Kidney (tissue), 13 donors: ENCODE measurements at regions not wholly inside any gene's neighbourhood (a gene's known extent, or its start where the extent isn't known, plus 50 kb on each side); places are given as distances from the start of the nearest gene placed in this dataset.

Experiments used
- DNase-seq, 5 donors: peaks; one replicate each; pipeline ENCODE4 v3.0.0-alpha.2; 2013 to 2020
- FAIRE-seq: peaks from 2 replicates; lab custom pipeline; 2012; peaks lifted over from hg19 to GRCh38; lab: Jason Lieb, UNC
- H3K27ac ChIP-seq, 2 donors: one replicate each; pipeline ENCODE4 v1.7.0; 2013; ENCODE audit warnings: low read depth in 2 of 2, low read length in 2 of 2, inconsistent platforms in 1 of 2
- H3K27me3 ChIP-seq: one replicate; pipeline ENCODE4 v1.7.1; 2013; ENCODE audit warnings: low read length, inconsistent platforms; ENCODE audit not compliant: control insufficient read depth, insufficient read depth
- H3K36me3 ChIP-seq, 3 donors: one replicate each; pipeline versions ENCODE4 v1.7.0 to v1.7.1; 2013; ENCODE audit warnings: low read length in 3 of 3, control low read depth in 1 of 3, inconsistent platforms in 1 of 3; ENCODE audit not compliant: insufficient read depth in 3 of 3, control insufficient read depth in 2 of 3
- H3K4me1 ChIP-seq, 3 donors: one replicate each; pipeline versions ENCODE4 v1.7.0 to v1.7.1; 2013; ENCODE audit warnings: low read length in 3 of 3, inconsistent platforms in 1 of 3, low read depth in 1 of 3; ENCODE audit not compliant: control insufficient read depth in 2 of 3, insufficient read depth in 2 of 3
- H3K4me3 ChIP-seq, 3 donors: one replicate each; pipeline versions ENCODE4 v1.7.0 to v1.8.1; 2013; ENCODE audit warnings: low read length in 3 of 3, control low read depth in 1 of 3, inconsistent platforms in 1 of 3
- H3K9ac ChIP-seq, 3 donors: one replicate each; pipeline versions ENCODE4 v1.7.0 to v1.7.1; 2013; ENCODE audit warnings: low read length in 3 of 3, control low read depth in 1 of 3, inconsistent platforms in 1 of 3
- H3K9me3 ChIP-seq, 3 donors: one replicate each; pipeline versions ENCODE4 v1.7.0 to v1.7.1; 2013; ENCODE audit warnings: low read length in 3 of 3, control low read depth in 1 of 3, inconsistent platforms in 1 of 3; ENCODE audit not compliant: control insufficient read depth in 2 of 3, insufficient read depth in 1 of 3
- intact Hi-C: fragments of 100-400 bp; cut with DNase I; formaldehyde crosslinking; loops from one replicate; pipeline ENCODE4 v1.11.1; 2022
- TF ChIP-seq, protein P1 (sequence below): IDR thresholded peaks from 3 replicates; pipeline ENCODE4 v1.5.1; 2012; ENCODE audit warnings: mild to moderate bottlenecking, moderate library complexity, borderline replicate concordance; ENCODE audit not compliant: insufficient read depth; ENCODE audit errors: extremely low read depth
- donor health status: control.
- donor health status: control.
- donor health status: control.
- donor health status: control.
- donor health status: control.
- donor health status: DM: yes; HTN: yes; CAD: no.
- donor health status: Normal renal cell carcinoma (clear cell type).

- Histone ChIP-seq H3K27me3 (no peaks in the 10 kb centered on the region), H3K4me3 (no peak overlapping the region), H3K9ac (no peak overlapping the region), H3K36me3 (no peaks in the 10 kb centered on the region), H3K27ac (no peak overlapping the region), H3K9me3 (no peaks in the 10 kb centered on the region), H3K4me1 (peaks cover 0 to 3% (median 0%) of the 10 kb centered on the region in 3 donors)
- TF ChIP-seq, protein P1, sequence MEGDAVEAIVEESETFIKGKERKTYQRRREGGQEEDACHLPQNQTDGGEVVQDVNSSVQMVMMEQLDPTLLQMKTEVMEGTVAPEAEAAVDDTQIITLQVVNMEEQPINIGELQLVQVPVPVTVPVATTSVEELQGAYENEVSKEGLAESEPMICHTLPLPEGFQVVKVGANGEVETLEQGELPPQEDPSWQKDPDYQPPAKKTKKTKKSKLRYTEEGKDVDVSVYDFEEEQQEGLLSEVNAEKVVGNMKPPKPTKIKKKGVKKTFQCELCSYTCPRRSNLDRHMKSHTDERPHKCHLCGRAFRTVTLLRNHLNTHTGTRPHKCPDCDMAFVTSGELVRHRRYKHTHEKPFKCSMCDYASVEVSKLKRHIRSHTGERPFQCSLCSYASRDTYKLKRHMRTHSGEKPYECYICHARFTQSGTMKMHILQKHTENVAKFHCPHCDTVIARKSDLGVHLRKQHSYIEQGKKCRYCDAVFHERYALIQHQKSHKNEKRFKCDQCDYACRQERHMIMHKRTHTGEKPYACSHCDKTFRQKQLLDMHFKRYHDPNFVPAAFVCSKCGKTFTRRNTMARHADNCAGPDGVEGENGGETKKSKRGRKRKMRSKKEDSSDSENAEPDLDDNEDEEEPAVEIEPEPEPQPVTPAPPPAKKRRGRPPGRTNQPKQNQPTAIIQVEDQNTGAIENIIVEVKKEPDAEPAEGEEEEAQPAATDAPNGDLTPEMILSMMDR = no peak
- intact Hi-C loops = no loop called here
- FAIRE-seq = no peak
- DNase-seq = peak in 2 of 5 donors; percentile 15 to 52
These were observed 466.4 kb downstream of the MEIS1 start for GRCh38 chr2:66901344-66901743.

GRCh38 chr2:66903183-66903582, 468.3 kb downstream of the MEIS1 start:
- Histone ChIP-seq H3K36me3 (no peaks in the 10 kb centered on the region), H3K4me3 (no peak overlapping the region), H3K27me3 (no peaks in the 10 kb centered on the region), H3K9me3 (no peaks in the 10 kb centered on the region), H3K27ac (no peak overlapping the region), H3K9ac (no peak overlapping the region), H3K4me1 (peaks cover 0 to 3% (median 0%) of the 10 kb centered on the region in 3 donors)
- intact Hi-C loops = no loop called here
- no peak for FAIRE-seq
- TF ChIP-seq, protein P1 = no peak
- no peak for DNase-seq

- TF ChIP-seq, protein P1 = no peak
- no peak overlapping the region for H3K4me3 ChIP-seq
- no peaks in the 10 kb centered on the region for H3K9me3 ChIP-seq
- H3K27ac ChIP-seq = no peak overlapping the region
- H3K9ac ChIP-seq = no peak overlapping the region
- no peak for FAIRE-seq
- intact Hi-C loops = no loop called here
- peaks cover 0 to 3% (median 0%) of the 10 kb centered on the region in 3 donors for H3K4me1 ChIP-seq
- DNase-seq = peak in 1 of 5 donors; percentile 57
- no peaks in the 10 kb centered on the region for H3K36me3 ChIP-seq
- H3K27me3 ChIP-seq = no peaks in the 10 kb centered on the region
These were observed 469.0 kb downstream of the MEIS1 start for GRCh38 chr2:66903745-66904465.

GRCh38 chr2:66915237-66915636, 480.3 kb downstream of the MEIS1 start:
- TF ChIP-seq, protein P1 = no peak
- intact Hi-C loops = no loop called here
- H3K36me3 ChIP-seq = no peaks in the 10 kb centered on the region
- H3K27me3 ChIP-seq = no peaks in the 10 kb centered on the region
- H3K9me3 ChIP-seq = no peaks in the 10 kb centered on the region
- no peaks in the 10 kb centered on the region for H3K4me1 ChIP-seq
- DNase-seq (peak in 2 of 5 donors; percentile 17 to 32), FAIRE-seq (no peak)
- H3K27ac ChIP-seq = no peak overlapping the region
- H3K4me3 ChIP-seq = no peak overlapping the region
- H3K9ac ChIP-seq = no peak overlapping the region
